ENCODE measurements at regions not wholly inside any gene's neighbourhood (a gene's known extent, or its start where the extent isn't known, plus 50 kb on each side); places are given as distances from the start of the nearest gene placed in this dataset.

GRCh38 chr4:1488357-1488756 is 82.1 kb upstream of the NKX1-1 start:
- TF ChIP-seq CTCF (IDR thresholded peaks at IDR 0.05; ENCODE audit: borderline replicate concordance, extremely low read depth, low read length, poor library complexity, severe bottlenecking): no peak
- TF ChIP-seq EZH2 (IDR thresholded peaks at IDR 0.05; ENCODE audit: borderline replicate concordance, low read depth, low read length, severe bottlenecking): no peak
